ENCODE measurements at regions not wholly inside any gene's neighbourhood (a gene's known extent, or its start where the extent isn't known, plus 50 kb on each side); places are given as distances from the start of the nearest gene placed in this dataset.
A peak's percentile ranks its signal among the peaks of the same experiment; 100 is the strongest.

- Histone ChIP-seq H3K27ac (no peak overlapping the region), H3K4me1 (peaks cover 55% of the 10 kb centered on the region), H3K4me3 (no peak overlapping the region), H3K9ac (no peak overlapping the region), H3K9me3 (peaks cover 14% of the 10 kb centered on the region; the same call in 1 of the 2 replicates), H3K27me3 (no peaks in the 10 kb centered on the region), H4K20me1 (no peaks in the 10 kb centered on the region), H3K4me2 (no peak overlapping the region), H3K36me3 (no peaks in the 10 kb centered on the region)
- no peak for TF ChIP-seq Cebpa-rat (IDR thresholded peaks at IDR 0.05)
Observed at GRCh38 chr6:167497428-167498056, 172.7 kb downstream of the TTLL2 start.

- no peak overlapping the region for H3K27ac ChIP-seq
- no peak overlapping the region for H3K9ac ChIP-seq
- no peak overlapping the region for H3K4me2 ChIP-seq
- no peaks in the 10 kb centered on the region for H4K20me1 ChIP-seq
- H3K9me3 ChIP-seq: peaks cover 14% of the 10 kb centered on the region; the same call in 1 of the 2 replicates
- H3K4me1 ChIP-seq: peaks cover 63% of the 10 kb centered on the region
- H3K4me3 ChIP-seq: no peak overlapping the region
- no peak for TF ChIP-seq Cebpa-rat (IDR thresholded peaks at IDR 0.05)
- H3K36me3 ChIP-seq: no peaks in the 10 kb centered on the region
- no peaks in the 10 kb centered on the region for H3K27me3 ChIP-seq
Observed at GRCh38 chr6:167499161-167499660, 174.3 kb downstream of the TTLL2 start.

GRCh38 chr6:167500961-167501360 lies 176.1 kb downstream of the TTLL2 start:
- Histone ChIP-seq H3K27ac (no peak overlapping the region), H3K4me3 (no peak overlapping the region), H3K4me2 (no peak overlapping the region), H3K27me3 (no peaks in the 10 kb centered on the region), H4K20me1 (no peaks in the 10 kb centered on the region), H3K9ac (no peak overlapping the region), H3K9me3 (peaks cover 14% of the 10 kb centered on the region; the same call in 1 of the 2 replicates), H3K4me1 (peaks cover 63% of the 10 kb centered on the region), H3K36me3 (no peaks in the 10 kb centered on the region)
- no peak for TF ChIP-seq Cebpa-rat (IDR thresholded peaks at IDR 0.05)

- Histone ChIP-seq H3K4me1 (peaks cover 63% of the 10 kb centered on the region), H3K4me3 (no peak overlapping the region), H3K9me3 (peaks cover 14% of the 10 kb centered on the region; the same call in 1 of the 2 replicates), H3K36me3 (no peaks in the 10 kb centered on the region), H3K27me3 (no peaks in the 10 kb centered on the region), H3K4me2 (0 out of 2 replicates have a peak overlapping the region, but pooled peaks have one; percentile 12), H3K9ac (no peak overlapping the region), H3K27ac (no peak overlapping the region), H4K20me1 (no peaks in the 10 kb centered on the region)
- no peak for TF ChIP-seq Cebpa-rat (IDR thresholded peaks at IDR 0.05)
Observed at GRCh38 chr6:167501831-167502385, 177.0 kb downstream of the TTLL2 start.

GRCh38 chr6:167502471-167502870 lies 177.6 kb downstream of the TTLL2 start:
- Histone ChIP-seq H3K9ac (no peak overlapping the region), H3K27me3 (no peaks in the 10 kb centered on the region), H3K27ac (no peak overlapping the region), H3K9me3 (peaks cover 12% of the 10 kb centered on the region; the same call in 1 of the 2 replicates), H3K4me1 (peaks cover 66% of the 10 kb centered on the region), H3K4me2 (0 out of 2 replicates have a peak overlapping the region, but pooled peaks have one; percentile 12), H4K20me1 (no peaks in the 10 kb centered on the region), H3K4me3 (no peak overlapping the region), H3K36me3 (no peaks in the 10 kb centered on the region)
- TF ChIP-seq Cebpa-rat (IDR thresholded peaks at IDR 0.05): no peak

- no peaks in the 10 kb centered on the region for H3K27me3 ChIP-seq
- no peak overlapping the region for H3K4me3 ChIP-seq
- H3K9ac ChIP-seq: no peak overlapping the region
- H3K4me1 ChIP-seq: peaks cover 70% of the 10 kb centered on the region
- no peak for TF ChIP-seq Cebpa-rat (IDR thresholded peaks at IDR 0.05)
- H3K36me3 ChIP-seq: no peaks in the 10 kb centered on the region
- H3K27ac ChIP-seq: 0 out of 2 replicates have a peak overlapping the region, but pooled peaks have one; percentile 13
- peak overlapping the region; percentile 74 for H3K4me2 ChIP-seq
- H4K20me1 ChIP-seq: no peaks in the 10 kb centered on the region
- H3K9me3 ChIP-seq: no peaks in the 10 kb centered on the region
Observed at GRCh38 chr6:167504385-167504961, 179.6 kb downstream of the TTLL2 start.

GRCh38 chr6:167505199-167505598 lies 180.3 kb downstream of the TTLL2 start:
- H3K27me3 ChIP-seq: no peaks in the 10 kb centered on the region
- no peak overlapping the region for H3K27ac ChIP-seq
- H3K4me3 ChIP-seq: no peak overlapping the region
- H3K4me1 ChIP-seq: peaks cover 70% of the 10 kb centered on the region
- no peaks in the 10 kb centered on the region for H4K20me1 ChIP-seq
- no peaks in the 10 kb centered on the region for H3K36me3 ChIP-seq
- H3K9ac ChIP-seq: no peak overlapping the region
- H3K4me2 ChIP-seq: peak overlapping the region; percentile 74
- no peaks in the 10 kb centered on the region for H3K9me3 ChIP-seq
- TF ChIP-seq Cebpa-rat (IDR thresholded peaks at IDR 0.05): peak; percentile 91

GRCh38 chr6:167505782-167506181 lies 180.9 kb downstream of the TTLL2 start:
- Histone ChIP-seq H3K4me1 (peaks cover 75% of the 10 kb centered on the region), H3K9me3 (no peaks in the 10 kb centered on the region), H3K4me3 (no peak overlapping the region), H4K20me1 (no peaks in the 10 kb centered on the region), H3K36me3 (no peaks in the 10 kb centered on the region), H3K9ac (no peak overlapping the region), H3K27me3 (no peaks in the 10 kb centered on the region), H3K27ac (0 out of 2 replicates have a peak overlapping the region, but pooled peaks have one; percentile 34), H3K4me2 (peak overlapping the region; percentile 74)
- no peak for TF ChIP-seq Cebpa-rat (IDR thresholded peaks at IDR 0.05)

GRCh38 chr6:167506443-167507301 lies 181.8 kb downstream of the TTLL2 start:
- H3K4me3 ChIP-seq: no peak overlapping the region
- H4K20me1 ChIP-seq: no peaks in the 10 kb centered on the region
- peak overlapping the region; percentile 74 for H3K4me2 ChIP-seq
- H3K4me1 ChIP-seq: peaks cover 84% of the 10 kb centered on the region
- H3K27ac ChIP-seq: no peak overlapping the region
- no peaks in the 10 kb centered on the region for H3K36me3 ChIP-seq
- no peak for TF ChIP-seq Cebpa-rat (IDR thresholded peaks at IDR 0.05)
- no peak overlapping the region for H3K9ac ChIP-seq
- no peaks in the 10 kb centered on the region for H3K9me3 ChIP-seq
- H3K27me3 ChIP-seq: no peaks in the 10 kb centered on the region

Data from BLaER1 (cell line).